Breast epithelium (tissue), 4 donors: ENCODE measurements at regions not wholly inside any gene's neighbourhood (a gene's known extent, or its start where the extent isn't known, plus 50 kb on each side); places are given as distances from the start of the nearest gene placed in this dataset.

Experiments
- DNase-seq, 2 donors: peaks; one replicate each; pipeline ENCODE4 v3.0.0-alpha.2; 2019; ENCODE audit warnings: low spot score in 2 of 2
- H3K27ac ChIP-seq, 2 donors: fragments of 200-600 bp; sonication (generic) in 1 of 2; one replicate each; pipeline ENCODE4 v1.5.1; 2016 to 2019; ENCODE audit warnings: mild to moderate bottlenecking in 1 of 2
- H3K27me3 ChIP-seq, 2 donors: fragments of 200-600 bp; sonication (generic) in 1 of 2; one replicate each; pipeline versions ENCODE4 v1.5.1 to v1.6.0; 2017 to 2019; ENCODE audit warnings: control low read depth in 1 of 2, mild to moderate bottlenecking in 1 of 2
- H3K36me3 ChIP-seq: fragments of 200-600 bp; one replicate; pipeline ENCODE4 v1.5.1; 2019
- H3K4me1 ChIP-seq, 2 donors: fragments of 200-600 bp; sonication (generic); one replicate each; pipeline ENCODE4 v1.5.1; 2016 to 2019; ENCODE audit warnings: control low read depth in 1 of 2
- H3K4me3 ChIP-seq, 3 donors: fragments of 200-600 bp; sonication (generic); 1 replicate in 2 of 3; 2 replicates in 1 of 3; pipeline ENCODE4 v1.5.1; 2016 to 2019; ENCODE audit warnings: mild to moderate bottlenecking in 3 of 3, moderate library complexity in 2 of 3
- H3K9me3 ChIP-seq, 2 donors: fragments of 200-600 bp; sonication (generic) in 1 of 2; one replicate each; pipeline ENCODE4 v1.5.1; 2016 to 2019; ENCODE audit warnings: control low read depth in 1 of 2
- CTCF ChIP-seq, 3 donors: fragments of 450-650 bp; IDR thresholded peaks; one replicate each; pipeline ENCODE4 v1.5.1; 2016 to 2017; ENCODE audit warnings: antibody characterized with exemption in 3 of 3, mild to moderate bottlenecking in 3 of 3, moderate library complexity in 3 of 3
- POLR2A ChIP-seq: fragments of 450-650 bp; IDR thresholded peaks from one replicate; pipeline ENCODE4 v1.6.1; 2016; ENCODE audit warnings: antibody characterized with exemption, mild to moderate bottlenecking, moderate library complexity
- POLR2AphosphoS5 ChIP-seq, 3 donors: sonication (generic); formaldehyde crosslinking; IDR thresholded peaks; one replicate each; pipeline ENCODE4 v1.6.1; 2017; ENCODE audit warnings: antibody characterized with exemption in 3 of 3
- intact Hi-C: fragments of 100-400 bp; cut with DNase I; formaldehyde crosslinking; loops from one replicate; pipeline ENCODE4 v1.15.1; 2023; ENCODE audit warnings: low total_unique reads

DNA sequence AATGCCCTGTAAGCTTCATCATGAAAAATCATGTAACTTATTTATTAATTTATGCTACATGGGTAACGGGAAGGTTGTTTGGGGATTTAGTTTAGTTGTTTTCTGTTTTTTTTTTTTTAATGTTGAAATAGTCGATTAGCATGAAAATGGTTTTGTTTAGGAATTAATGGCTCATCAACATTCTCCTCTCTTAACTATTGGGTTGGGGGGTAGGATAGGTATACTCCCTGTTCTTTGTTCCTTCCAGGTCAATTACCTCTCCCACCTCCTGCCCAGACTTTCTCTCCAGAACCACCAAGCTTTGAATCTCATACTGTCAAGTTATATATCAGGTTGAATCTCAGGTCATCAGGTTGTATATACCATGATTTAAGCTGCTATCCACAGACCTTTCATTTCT is 568.7 kb upstream of the DSEL start:
- Histone ChIP-seq H3K4me3 (no peak overlapping the region), H3K4me1 (no peaks in the 10 kb centered on the region), H3K27me3 (no peaks in the 10 kb centered on the region), H3K9me3 (no peaks in the 10 kb centered on the region), H3K36me3 (no peaks in the 10 kb centered on the region), H3K27ac (no peak overlapping the region)
- intact Hi-C loops = no loop called here
- TF ChIP-seq POLR2AphosphoS5 (IDR thresholded peaks at IDR 0.05) (no peak), POLR2A (no peak), CTCF (IDR thresholded peaks at IDR 0.05) (no peak)
- no peak for DNase-seq

GRCh38 chr18:68083776-68084175 is 567.3 kb upstream of the DSEL start:
- no peak for DNase-seq
- Histone ChIP-seq H3K9me3 (no peaks in the 10 kb centered on the region), H3K4me3 (no peak overlapping the region), H3K27me3 (no peaks in the 10 kb centered on the region), H3K36me3 (no peaks in the 10 kb centered on the region), H3K4me1 (no peaks in the 10 kb centered on the region), H3K27ac (no peak overlapping the region)
- TF ChIP-seq POLR2A = no peak
- TF ChIP-seq CTCF (IDR thresholded peaks at IDR 0.05) = no peak
- no peak for TF ChIP-seq POLR2AphosphoS5 (IDR thresholded peaks at IDR 0.05)
- intact Hi-C loops = no loop called here

DNA sequence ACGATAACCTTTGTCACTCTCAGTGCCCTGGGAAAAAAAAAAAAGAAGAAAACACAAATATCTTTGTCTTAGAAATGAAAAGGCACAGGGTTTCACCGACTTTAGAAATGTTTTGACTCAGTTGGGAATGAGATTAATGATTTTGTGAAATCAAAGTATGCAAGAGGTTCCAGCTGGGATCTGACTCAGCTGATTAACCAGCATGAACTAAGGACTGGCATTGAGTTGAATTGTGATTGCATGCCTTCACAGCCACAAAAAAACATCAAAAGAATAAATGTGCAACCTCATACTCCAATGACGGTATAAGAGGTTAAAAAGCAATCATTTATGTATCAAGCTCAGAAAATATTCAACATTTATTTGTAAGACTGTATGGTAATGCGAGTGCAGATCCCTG is 566.6 kb upstream of the DSEL start:
- TF ChIP-seq POLR2AphosphoS5 (IDR thresholded peaks at IDR 0.05) (no peak), POLR2A (no peak), CTCF (IDR thresholded peaks at IDR 0.05) (no peak)
- H3K27me3 ChIP-seq = no peaks in the 10 kb centered on the region
- intact Hi-C loops = no loop called here
- H3K9me3 ChIP-seq = no peaks in the 10 kb centered on the region
- H3K4me1 ChIP-seq = no peaks in the 10 kb centered on the region
- H3K27ac ChIP-seq = no peak overlapping the region
- no peaks in the 10 kb centered on the region for H3K36me3 ChIP-seq
- H3K4me3 ChIP-seq = no peak overlapping the region
- no peak for DNase-seq

GRCh38 chr18:68072744-68073143 is 556.2 kb upstream of the DSEL start:
- Histone ChIP-seq H3K36me3 (no peaks in the 10 kb centered on the region), H3K27me3 (no peaks in the 10 kb centered on the region), H3K27ac (no peak overlapping the region), H3K4me3 (no peak overlapping the region), H3K4me1 (no peaks in the 10 kb centered on the region), H3K9me3 (peaks cover 4 to 8% of the 10 kb centered on the region in 2 donors)
- intact Hi-C loops = no loop called here
- TF ChIP-seq CTCF (IDR thresholded peaks at IDR 0.05) (no peak), POLR2A (no peak), POLR2AphosphoS5 (IDR thresholded peaks at IDR 0.05) (no peak)
- no peak for DNase-seq

DNA sequence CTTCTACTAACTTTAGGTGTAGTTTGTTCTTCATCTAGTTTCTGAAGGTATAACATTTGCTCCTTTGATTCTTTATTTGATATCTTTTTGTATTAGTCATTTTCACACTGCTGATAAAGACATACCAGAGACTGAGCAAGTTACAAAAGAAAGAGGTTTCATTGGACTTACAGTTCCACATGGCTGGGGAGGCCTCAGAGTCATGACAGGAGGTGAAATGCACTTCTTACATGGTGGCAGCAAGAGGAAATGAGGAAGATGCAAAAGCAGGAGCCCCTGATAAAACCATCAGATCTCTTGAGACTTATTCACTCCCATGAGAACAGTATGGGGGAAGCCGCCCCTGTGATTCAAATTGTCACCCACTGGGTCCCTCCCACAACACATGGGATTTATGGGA is 544.4 kb upstream of the DSEL start:
- H3K9me3 ChIP-seq = no peaks in the 10 kb centered on the region
- no peaks in the 10 kb centered on the region for H3K4me1 ChIP-seq
- no peak overlapping the region for H3K27ac ChIP-seq
- intact Hi-C loops = no loop called here
- H3K27me3 ChIP-seq = no peaks in the 10 kb centered on the region
- TF ChIP-seq POLR2AphosphoS5 (IDR thresholded peaks at IDR 0.05) (no peak), POLR2A (no peak), CTCF (IDR thresholded peaks at IDR 0.05) (no peak)
- no peaks in the 10 kb centered on the region for H3K36me3 ChIP-seq
- no peak overlapping the region for H3K4me3 ChIP-seq
- DNase-seq = no peak
